Ascending aorta (tissue), 2 donors: ENCODE measurements at regions not wholly inside any gene's neighbourhood (a gene's known extent, or its start where the extent isn't known, plus 50 kb on each side); places are given as distances from the start of the nearest gene placed in this dataset.

Experiments used
- DNase-seq, 2 donors: peaks; one replicate each; pipeline ENCODE4 v3.0.0-alpha.2; 2019; ENCODE audit warnings: low spot score in 2 of 2
- H3K27ac ChIP-seq, 2 donors: fragments of 200-600 bp; sonication (generic); one replicate each; pipeline ENCODE4 v1.5.1; 2016 to 2017; ENCODE audit warnings: mild to moderate bottlenecking in 1 of 2
- H3K27me3 ChIP-seq: fragments of 200-600 bp; sonication (generic); one replicate; pipeline ENCODE4 v1.5.1; 2017
- H3K36me3 ChIP-seq, 2 donors: fragments of 200-600 bp; sonication (generic); one replicate each; pipeline ENCODE4 v1.5.1; 2016
- H3K4me1 ChIP-seq, 2 donors: fragments of 200-600 bp; sonication (generic); one replicate each; pipeline ENCODE4 v1.5.1; 2016 to 2017; ENCODE audit warnings: mild to moderate bottlenecking in 1 of 2
- H3K4me3 ChIP-seq, 2 donors: fragments of 200-600 bp; sonication (generic); one replicate each; pipeline ENCODE4 v1.5.1; 2016 to 2017; ENCODE audit warnings: mild to moderate bottlenecking in 1 of 2
- H3K9me3 ChIP-seq, 2 donors: fragments of 200-600 bp; sonication (generic); one replicate each; pipeline ENCODE4 v1.5.1; 2016
- CTCF ChIP-seq, 3 experiments: fragments of 200-600 bp in 2 of 3; fragments of 450-650 bp in 1 of 3; sonication (generic) in 2 of 3; IDR thresholded peaks; one replicate each; pipeline ENCODE4 v1.5.1; 2016 to 2019; ENCODE audit warnings: antibody characterized with exemption in 3 of 3, mild to moderate bottlenecking in 1 of 3, moderate library complexity in 1 of 3
- intact Hi-C: fragments of 100-400 bp; cut with DNase I; formaldehyde crosslinking; loops from one replicate; pipeline ENCODE4 v1.15.1; 2023

GRCh38 chr3:99016452-99016851 is 115.0 kb upstream of the DCBLD2 start:
- Histone ChIP-seq H3K27ac (no peak overlapping the region), H3K27me3 (no peaks in the 10 kb centered on the region), H3K4me1 (peaks cover 0 to 3% of the 10 kb centered on the region in 2 donors), H3K36me3 (no peaks in the 10 kb centered on the region), H3K4me3 (no peak overlapping the region), H3K9me3 (no peaks in the 10 kb centered on the region)
- TF ChIP-seq CTCF (IDR thresholded peaks at IDR 0.05) = no peak
- intact Hi-C loops = no loop called here
- no peak for DNase-seq

- no peak for DNase-seq
Measured at GRCh38 chr3:99013777-99014315, 112.4 kb upstream of the DCBLD2 start.

GRCh38 chr3:99013077-99013476 is 111.6 kb upstream of the DCBLD2 start:
- no peak overlapping the region for H3K27ac ChIP-seq
- TF ChIP-seq CTCF (IDR thresholded peaks at IDR 0.05) = no peak

More at GRCh38 chr3:99013777-99014315, 112.4 kb upstream of the DCBLD2 start:
- intact Hi-C loops = no loop called here
- Histone ChIP-seq H3K4me3 (no peak overlapping the region), H3K36me3 (no peaks in the 10 kb centered on the region), H3K4me1 (peaks cover 0 to 3% of the 10 kb centered on the region in 2 donors), H3K27me3 (no peaks in the 10 kb centered on the region), H3K27ac (no peak overlapping the region), H3K9me3 (no peaks in the 10 kb centered on the region)
- TF ChIP-seq CTCF (IDR thresholded peaks at IDR 0.05) = no peak

GRCh38 chr3:99012051-99012450 is 110.6 kb upstream of the DCBLD2 start:
- no peaks in the 10 kb centered on the region for H3K4me1 ChIP-seq
- H3K36me3 ChIP-seq = no peaks in the 10 kb centered on the region
- H3K27me3 ChIP-seq = no peaks in the 10 kb centered on the region
- no peaks in the 10 kb centered on the region for H3K9me3 ChIP-seq
- peak in 1 of 2 donors; percentile 74 for DNase-seq
- H3K27ac ChIP-seq = peak overlapping the region in 1 of 2 donors; percentile 21
- intact Hi-C loops = no loop called here
- TF ChIP-seq CTCF (IDR thresholded peaks at IDR 0.05) = no peak
- H3K4me3 ChIP-seq = no peak overlapping the region

More at GRCh38 chr3:99013077-99013476, 111.6 kb upstream of the DCBLD2 start:
- no peaks in the 10 kb centered on the region for H3K9me3 ChIP-seq
- intact Hi-C loops = no loop called here
- no peaks in the 10 kb centered on the region for H3K27me3 ChIP-seq
- no peak overlapping the region for H3K4me3 ChIP-seq
- no peaks in the 10 kb centered on the region for H3K36me3 ChIP-seq
- no peak for DNase-seq
- peaks cover 0 to 3% of the 10 kb centered on the region in 2 donors for H3K4me1 ChIP-seq

- no peaks in the 10 kb centered on the region for H3K4me1 ChIP-seq
- intact Hi-C loops = no loop called here
- no peaks in the 10 kb centered on the region for H3K27me3 ChIP-seq
- H3K36me3 ChIP-seq = no peaks in the 10 kb centered on the region
- H3K4me3 ChIP-seq = no peak overlapping the region
- no peak for TF ChIP-seq CTCF (IDR thresholded peaks at IDR 0.05)
- no peaks in the 10 kb centered on the region for H3K9me3 ChIP-seq
- no peak overlapping the region for H3K27ac ChIP-seq
- DNase-seq = no peak
Measured at GRCh38 chr3:99009851-99010250, 108.4 kb upstream of the DCBLD2 start.

- Histone ChIP-seq H3K9me3 (no peaks in the 10 kb centered on the region), H3K27me3 (no peaks in the 10 kb centered on the region), H3K27ac (no peak overlapping the region), H3K36me3 (no peaks in the 10 kb centered on the region), H3K4me3 (no peak overlapping the region), H3K4me1 (no peaks in the 10 kb centered on the region)
- intact Hi-C loops = no loop called here
- no peak for DNase-seq
- no peak for TF ChIP-seq CTCF (IDR thresholded peaks at IDR 0.05)
Measured at GRCh38 chr3:99006686-99007085, 105.2 kb upstream of the DCBLD2 start.
